Natural killer cell (primary cell): ENCODE measurements at regions not wholly inside any gene's neighbourhood (a gene's known extent, or its start where the extent isn't known, plus 50 kb on each side); places are given as distances from the start of the nearest gene placed in this dataset.

Source experiments
- ATAC-seq, 3 donors: fragments of 150-1000 bp in 2 of 3; fragments of 200-7000 bp in 1 of 3; cut with Tn5 transposase; 1 replicate in 1 of 3; 2 replicates in 2 of 3; pipeline ENCODE4 v1.10.0; 2021; ENCODE audit warnings: mild to moderate bottlenecking in 2 of 3, moderate library complexity in 2 of 3
- DNase-seq, 2 donors: peaks; one replicate each; pipeline versions ENCODE4 v3.0.0 to v3.0.0-alpha.2; 2013 to 2021; ENCODE audit warnings: mixed read lengths in 1 of 2
- H3K27ac ChIP-seq: one replicate; pipeline ENCODE4 v1.5.1; 2013; ENCODE audit warnings: mild to moderate bottlenecking, low read length
- H3K27me3 ChIP-seq: one replicate; pipeline ENCODE4 v1.6.1; 2013; ENCODE audit warnings: low read length; ENCODE audit not compliant: control insufficient read depth, insufficient read depth
- H3K36me3 ChIP-seq: one replicate; pipeline ENCODE4 v1.6.1; 2013; ENCODE audit warnings: low read length; ENCODE audit not compliant: control insufficient read depth, insufficient read depth
- H3K4me1 ChIP-seq: one replicate; pipeline ENCODE4 v1.6.1; 2013; ENCODE audit warnings: low read length; ENCODE audit not compliant: control insufficient read depth, insufficient read depth
- H3K4me3 ChIP-seq: one replicate; pipeline ENCODE4 v1.5.1; 2013; ENCODE audit warnings: low read length
- H3K9me3 ChIP-seq: one replicate; pipeline ENCODE4 v1.6.1; 2013; ENCODE audit warnings: low read length; ENCODE audit not compliant: control insufficient read depth, insufficient read depth
- H3K27ac Mint-ChIP-seq, 2 donors: one replicate each; pipeline ENCODE4 v1.8.0; 2022; ENCODE audit warnings: mild to moderate bottlenecking in 2 of 2, mixed read lengths in 2 of 2, moderate library complexity in 1 of 2
- H3K27me3 Mint-ChIP-seq, 2 donors: one replicate each; pipeline ENCODE4 v1.8.0; 2022; ENCODE audit warnings: low read depth in 2 of 2, mixed read lengths in 2 of 2
- H3K36me3 Mint-ChIP-seq: one replicate; pipeline ENCODE4 v1.8.0; 2022; ENCODE audit warnings: mixed read lengths
- H3K4me1 Mint-ChIP-seq, 2 donors: one replicate each; pipeline ENCODE4 v1.8.0; 2022; ENCODE audit warnings: mixed read lengths in 2 of 2
- H3K4me3 Mint-ChIP-seq: one replicate; pipeline ENCODE4 v1.8.0; 2022; ENCODE audit warnings: mild to moderate bottlenecking, moderate library complexity, mixed read lengths
- H3K9me3 Mint-ChIP-seq, 2 donors: one replicate each; pipeline ENCODE4 v1.8.0; 2022; ENCODE audit warnings: mixed read lengths in 2 of 2
- WGBS: methylation state at CpG from one replicate; pipeline ENCODE4 v1.1.7; 2013; ENCODE audit warnings: missing lambda C conversion rate; ENCODE audit not compliant: insufficient coverage; 5-methylcytosine and 5-hydroxymethylcytosine counted together
- intact Hi-C: fragments of 100-400 bp; cut with micrococcal nuclease; formaldehyde crosslinking; loops from one replicate; pipeline ENCODE4 v1.14.2; 2022
- TF ChIP-seq, protein P1 (sequence below): fragments of 200-600 bp; IDR thresholded peaks from one replicate; pipeline ENCODE4 v1.8.0; 2022; ENCODE audit warnings: antibody characterized with exemption

DNA sequence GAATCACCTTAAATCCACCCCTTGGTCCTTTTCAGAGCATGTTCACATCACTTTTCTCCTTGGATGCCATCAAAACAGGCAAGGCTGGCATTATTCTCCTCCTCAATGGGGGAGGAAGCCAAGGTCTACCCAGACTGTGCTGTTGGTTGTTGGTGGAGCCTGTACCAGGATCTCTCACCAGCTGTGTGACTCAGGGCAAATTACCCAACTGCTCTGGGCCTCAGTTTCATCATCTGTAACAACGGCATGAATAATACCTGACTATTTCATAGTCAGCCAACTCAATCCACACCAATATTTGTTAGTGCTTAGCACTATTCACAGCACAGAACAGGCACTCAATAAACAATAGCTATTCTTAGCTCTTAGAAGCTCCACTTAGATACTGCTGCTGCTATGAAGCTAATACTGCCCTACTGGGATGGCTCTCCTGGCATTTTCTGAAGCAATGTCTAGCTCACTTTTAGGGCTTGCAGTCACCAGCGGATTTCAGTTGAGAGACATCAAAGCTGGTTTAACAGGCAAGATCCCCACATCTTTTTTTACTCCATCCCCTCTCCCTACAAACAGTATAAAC lies 116.9 kb downstream of the CCNA1 start:
- DNase-seq: no peak
- Mint-ChIP-seq H3K27me3 (no peaks in the 10 kb centered on the region), H3K9me3 (peaks cover 0 to 7% of the 10 kb centered on the region in 2 donors), H3K4me3 (no peak overlapping the region), H3K36me3 (no peaks in the 10 kb centered on the region), H3K4me1 (no peaks in the 10 kb centered on the region), H3K27ac (no peak overlapping the region)
- Histone ChIP-seq H3K4me3 (no peak overlapping the region), H3K36me3 (no peaks in the 10 kb centered on the region), H3K27ac (no peak overlapping the region), H3K27me3 (no peaks in the 10 kb centered on the region), H3K9me3 (no peaks in the 10 kb centered on the region), H3K4me1 (no peaks in the 10 kb centered on the region)
- TF ChIP-seq, protein P1, sequence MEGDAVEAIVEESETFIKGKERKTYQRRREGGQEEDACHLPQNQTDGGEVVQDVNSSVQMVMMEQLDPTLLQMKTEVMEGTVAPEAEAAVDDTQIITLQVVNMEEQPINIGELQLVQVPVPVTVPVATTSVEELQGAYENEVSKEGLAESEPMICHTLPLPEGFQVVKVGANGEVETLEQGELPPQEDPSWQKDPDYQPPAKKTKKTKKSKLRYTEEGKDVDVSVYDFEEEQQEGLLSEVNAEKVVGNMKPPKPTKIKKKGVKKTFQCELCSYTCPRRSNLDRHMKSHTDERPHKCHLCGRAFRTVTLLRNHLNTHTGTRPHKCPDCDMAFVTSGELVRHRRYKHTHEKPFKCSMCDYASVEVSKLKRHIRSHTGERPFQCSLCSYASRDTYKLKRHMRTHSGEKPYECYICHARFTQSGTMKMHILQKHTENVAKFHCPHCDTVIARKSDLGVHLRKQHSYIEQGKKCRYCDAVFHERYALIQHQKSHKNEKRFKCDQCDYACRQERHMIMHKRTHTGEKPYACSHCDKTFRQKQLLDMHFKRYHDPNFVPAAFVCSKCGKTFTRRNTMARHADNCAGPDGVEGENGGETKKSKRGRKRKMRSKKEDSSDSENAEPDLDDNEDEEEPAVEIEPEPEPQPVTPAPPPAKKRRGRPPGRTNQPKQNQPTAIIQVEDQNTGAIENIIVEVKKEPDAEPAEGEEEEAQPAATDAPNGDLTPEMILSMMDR: no peak
- intact Hi-C loops: no loop called here
- WGBS: 77% methylated on average over 2 of the region's 2 CpGs
- no peak for ATAC-seq

DNA sequence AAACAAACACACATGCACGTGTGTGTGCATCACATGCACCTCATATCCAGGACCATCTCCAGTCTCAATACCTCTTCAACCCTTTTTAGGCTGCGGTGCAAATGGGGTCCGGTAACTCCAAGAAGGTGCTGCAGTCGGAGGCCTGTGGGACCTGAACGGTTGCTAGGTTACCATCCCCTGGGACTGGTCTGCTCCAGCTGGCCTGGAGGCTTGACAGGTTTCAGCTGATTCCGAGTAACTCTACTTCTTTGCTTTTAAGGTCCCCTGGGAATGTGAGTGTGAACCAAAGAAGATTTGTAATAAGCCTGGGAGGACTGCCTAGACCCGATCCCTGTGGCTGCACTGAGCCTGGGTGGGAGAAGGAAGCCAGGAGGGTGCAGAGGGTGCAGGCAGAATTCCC lies 117.5 kb downstream of the CCNA1 start:
- H3K4me1 Mint-ChIP-seq: no peaks in the 10 kb centered on the region
- H3K27me3 Mint-ChIP-seq: no peaks in the 10 kb centered on the region
- no peak overlapping the region for H3K4me3 ChIP-seq
- H3K27ac ChIP-seq: no peak overlapping the region
- H3K4me3 Mint-ChIP-seq: no peak overlapping the region
- H3K9me3 Mint-ChIP-seq: peaks cover 0 to 7% of the 10 kb centered on the region in 2 donors
- no peak overlapping the region for H3K27ac Mint-ChIP-seq
- no peaks in the 10 kb centered on the region for H3K9me3 ChIP-seq
- H3K36me3 ChIP-seq: no peaks in the 10 kb centered on the region
- no peaks in the 10 kb centered on the region for H3K4me1 ChIP-seq
- intact Hi-C loops: no loop called here
- H3K36me3 Mint-ChIP-seq: no peaks in the 10 kb centered on the region
- DNase-seq (no peak), ATAC-seq (no peak)
- TF ChIP-seq, protein P1: no peak
- WGBS: 62% methylated on average over 7 of the region's 7 CpGs
- H3K27me3 ChIP-seq: no peaks in the 10 kb centered on the region

DNA sequence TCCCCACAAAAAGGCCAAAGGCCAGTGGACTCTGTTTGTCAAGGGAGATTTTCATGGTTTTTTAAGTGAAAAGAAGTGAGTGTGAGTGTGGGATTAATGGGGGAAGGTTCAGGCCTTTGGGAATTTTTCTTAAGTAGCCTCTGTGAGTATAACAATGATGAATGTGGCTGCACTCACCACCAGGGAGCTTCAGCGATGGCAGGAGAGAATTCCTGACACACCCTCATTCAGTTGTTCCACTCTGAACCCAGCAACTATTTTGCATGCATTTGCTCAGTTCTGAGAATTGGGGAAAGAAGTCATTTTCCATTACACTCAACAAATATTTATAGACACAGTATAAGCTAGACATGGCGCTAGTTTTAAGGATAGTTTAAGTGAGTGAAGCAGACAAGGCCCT lies 117.9 kb downstream of the CCNA1 start:
- H3K36me3 ChIP-seq: no peaks in the 10 kb centered on the region
- ATAC-seq (no peak), DNase-seq (no peak)
- no peak overlapping the region for H3K27ac Mint-ChIP-seq
- H3K27me3 Mint-ChIP-seq: no peaks in the 10 kb centered on the region
- H3K4me1 ChIP-seq: no peaks in the 10 kb centered on the region
- peaks cover 0 to 7% of the 10 kb centered on the region in 2 donors for H3K9me3 Mint-ChIP-seq
- TF ChIP-seq, protein P1: no peak
- no peaks in the 10 kb centered on the region for H3K9me3 ChIP-seq
- no peaks in the 10 kb centered on the region for H3K4me1 Mint-ChIP-seq
- H3K36me3 Mint-ChIP-seq: no peaks in the 10 kb centered on the region
- H3K27ac ChIP-seq: no peak overlapping the region
- no peak overlapping the region for H3K4me3 ChIP-seq
- intact Hi-C loops: no loop called here
- H3K27me3 ChIP-seq: no peaks in the 10 kb centered on the region
- 86% methylated on average over 1 of the region's 2 CpGs for WGBS
- H3K4me3 Mint-ChIP-seq: no peak overlapping the region

DNA sequence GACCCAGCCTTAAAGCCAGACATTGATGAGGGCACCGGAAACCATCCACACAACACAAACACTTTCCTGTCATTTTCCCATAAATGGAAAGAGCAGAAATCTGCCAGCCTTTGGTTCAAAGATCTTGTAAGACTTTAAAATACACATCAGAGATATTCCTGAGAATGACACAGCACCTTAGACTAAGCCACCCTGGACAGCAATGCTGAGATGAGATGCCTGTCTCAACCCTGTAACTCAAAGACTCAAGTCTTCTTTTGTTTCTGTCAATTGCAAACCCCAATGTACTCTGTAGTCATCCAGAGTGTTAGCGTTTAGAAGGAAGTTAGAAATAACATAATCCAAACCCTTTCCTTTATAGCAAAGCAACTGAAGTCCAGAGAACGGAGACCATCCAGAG lies 119.2 kb downstream of the CCNA1 start:
- no peaks in the 10 kb centered on the region for H3K27me3 Mint-ChIP-seq
- Histone ChIP-seq H3K4me1 (no peaks in the 10 kb centered on the region), H3K9me3 (no peaks in the 10 kb centered on the region), H3K27me3 (no peaks in the 10 kb centered on the region), H3K27ac (no peak overlapping the region), H3K36me3 (no peaks in the 10 kb centered on the region), H3K4me3 (no peak overlapping the region)
- H3K27ac Mint-ChIP-seq: no peak overlapping the region
- 97% methylated on average over 3 of the region's 3 CpGs for WGBS
- DNase-seq (no peak), ATAC-seq (no peak)
- H3K9me3 Mint-ChIP-seq: peaks cover 0 to 7% of the 10 kb centered on the region in 2 donors
- TF ChIP-seq, protein P1: no peak
- no peak overlapping the region for H3K4me3 Mint-ChIP-seq
- H3K36me3 Mint-ChIP-seq: no peaks in the 10 kb centered on the region
- H3K4me1 Mint-ChIP-seq: no peaks in the 10 kb centered on the region
- intact Hi-C loops: no loop called here
